Liver (tissue), 3 donors: ENCODE measurements at regions not wholly inside any gene's neighbourhood (a gene's known extent, or its start where the extent isn't known, plus 50 kb on each side); places are given as distances from the start of the nearest gene placed in this dataset.

Experiments used
- ATF3 ChIP-seq: IDR thresholded peaks from 2 replicates; pipeline ENCODE4 v1.6.1; 2016; ENCODE audit warnings: antibody characterized with exemption
- CTCF ChIP-seq: fragments of 150-350 bp; IDR thresholded peaks from 2 replicates; pipeline ENCODE4 v1.5.1; 2017; ENCODE audit warnings: improper control_type of control experiment, low read depth, low read length; ENCODE audit not compliant: missing input control
- EGR1 ChIP-seq, 2 donors: IDR thresholded peaks; 2 replicates each; pipeline ENCODE4 v1.6.1; 2016 to 2018; ENCODE audit warnings: antibody characterized with exemption in 2 of 2, low read depth in 2 of 2
- HNF4G ChIP-seq: IDR thresholded peaks from 2 replicates; pipeline ENCODE4 v1.6.1; 2016; ENCODE audit warnings: antibody characterized with exemption
- MAX ChIP-seq: IDR thresholded peaks from 2 replicates; pipeline ENCODE4 v1.6.1; 2016; ENCODE audit warnings: antibody characterized with exemption
- NR2F2 ChIP-seq: IDR thresholded peaks from 2 replicates; pipeline ENCODE4 v1.6.1; 2016; ENCODE audit warnings: antibody characterized with exemption
- RAD21 ChIP-seq, 2 donors: IDR thresholded peaks; 2 replicates each; pipeline ENCODE4 v1.6.1; 2016; ENCODE audit warnings: antibody characterized with exemption in 2 of 2, mild to moderate bottlenecking in 2 of 2
- REST ChIP-seq: IDR thresholded peaks from 2 replicates; pipeline ENCODE4 v1.6.1; 2016; ENCODE audit warnings: antibody characterized with exemption, mild to moderate bottlenecking
- SP1 ChIP-seq: IDR thresholded peaks from 2 replicates; pipeline ENCODE4 v1.6.1; 2018; ENCODE audit warnings: antibody characterized with exemption, mild to moderate bottlenecking
- TAF1 ChIP-seq: conservative IDR thresholded peaks from 2 replicates; pipeline ENCODE4 v1.6.1; 2016; ENCODE audit warnings: antibody characterized with exemption, mild to moderate bottlenecking
- YY1 ChIP-seq: IDR thresholded peaks from 2 replicates; pipeline ENCODE4 v1.6.1; 2016; ENCODE audit warnings: antibody characterized with exemption, mild to moderate bottlenecking
- ZBTB33 ChIP-seq: IDR thresholded peaks from 2 replicates; pipeline ENCODE4 v1.6.1; 2016; ENCODE audit warnings: antibody characterized with exemption
- donor health status: healthy.
- donor health status: healthy.

GRCh38 chrX:26559855-26560254 lies 343.9 kb downstream of the MAGEB5 start:
- TF ChIP-seq MAX (no peak), CTCF (no peak), YY1 (no peak), REST (no peak), RAD21 (IDR thresholded peaks at IDR 0.05) (no peak), TAF1 (no peak), ZBTB33 (no peak), HNF4G (no peak), NR2F2 (no peak), EGR1 (IDR thresholded peaks at IDR 0.05; ENCODE audit: low read depth in 2 of 2) (no peak), SP1 (no peak), ATF3 (no peak)
